Fibroblast of lung (primary cell): ENCODE measurements at regions not wholly inside any gene's neighbourhood (a gene's known extent, or its start where the extent isn't known, plus 50 kb on each side); places are given as distances from the start of the nearest gene placed in this dataset.
A peak's percentile ranks its signal among the peaks of the same experiment; 100 is the strongest.

Experiments
- DNase-seq, 2 donors: peaks; one replicate each; pipeline versions ENCODE4 v3.0.0 to v3.0.0-alpha.2; 2010; ENCODE audit warnings: low read depth in 2 of 2
- H2AFZ ChIP-seq: 2 replicates; pipeline ENCODE4 v1.5.1; 2012; ENCODE audit warnings: low read length, control low read depth, inconsistent platforms
- H3K27ac ChIP-seq: 2 replicates; pipeline ENCODE4 v1.5.1; 2011; ENCODE audit warnings: low read length, control low read depth; ENCODE audit not compliant: insufficient read depth
- H3K27me3 ChIP-seq: 2 replicates; pipeline ENCODE4 v1.5.1; 2011; ENCODE audit warnings: mild to moderate bottlenecking, low read length; ENCODE audit not compliant: control insufficient read depth, insufficient read depth
- H3K36me3 ChIP-seq: 2 replicates; pipeline ENCODE4 v1.5.1; 2011; ENCODE audit warnings: low read length; ENCODE audit not compliant: control insufficient read depth, insufficient read depth
- H3K4me1 ChIP-seq: 2 replicates; pipeline ENCODE4 v1.5.1; 2011; ENCODE audit warnings: low read length; ENCODE audit not compliant: control insufficient read depth, insufficient read depth; ENCODE audit errors: extremely low read depth
- H3K4me2 ChIP-seq: 2 replicates; pipeline ENCODE4 v1.5.1; 2011; ENCODE audit warnings: low read length, control low read depth; ENCODE audit not compliant: insufficient read depth; ENCODE audit errors: extremely low read depth
- H3K4me3 ChIP-seq, 4 experiments: fragments of 200-600 bp in 1 of 4; sonication (generic) in 1 of 4; replicated peaks in 1 of 4; 2 replicates each; pipeline ENCODE4 v1.5.1; 2011 to 2016; ENCODE audit warnings: low read length in 4 of 4, low read depth in 3 of 4, mild to moderate bottlenecking in 3 of 4, control low read depth in 2 of 4, inconsistent platforms in 1 of 4, mixed read lengths in 1 of 4; ENCODE audit not compliant: insufficient read depth in 1 of 4; ENCODE audit errors: control extremely low read depth in 1 of 4
- H3K79me2 ChIP-seq: 2 replicates; pipeline ENCODE4 v1.5.1; 2012; ENCODE audit warnings: mild to moderate bottlenecking, low read length, inconsistent platforms; ENCODE audit not compliant: control insufficient read depth, insufficient read depth
- H3K9ac ChIP-seq: 2 replicates; pipeline ENCODE4 v1.5.1; 2011; ENCODE audit warnings: mild to moderate bottlenecking, low read length, control low read depth; ENCODE audit not compliant: insufficient read depth
- H3K9me3 ChIP-seq: 2 replicates; pipeline ENCODE4 v1.5.1; 2012; ENCODE audit warnings: low read depth, low read length; ENCODE audit not compliant: control insufficient read depth, insufficient read depth
- H4K20me1 ChIP-seq: 2 replicates; pipeline ENCODE4 v1.5.1; 2011; ENCODE audit warnings: low read length; ENCODE audit not compliant: control insufficient read depth, insufficient read depth; ENCODE audit errors: extremely low read depth
- EZH2 ChIP-seq: IDR thresholded peaks from 2 replicates; pipeline ENCODE4 v1.5.1; 2012; ENCODE audit warnings: low read length, control low read depth, mild to moderate bottlenecking; ENCODE audit errors: missing control alignments
- TF ChIP-seq, protein P1 (sequence below), 2 donors: IDR thresholded peaks in 1 of 2; conservative IDR thresholded peaks in 1 of 2; 1 replicate in 1 of 2; 2 replicates in 1 of 2; pipeline ENCODE4 v1.5.1; 2011 to 2012; ENCODE audit warnings: low read length in 2 of 2, control low read depth in 1 of 2, inconsistent platforms in 1 of 2, low read depth in 1 of 2, mild to moderate bottlenecking in 1 of 2

DNA sequence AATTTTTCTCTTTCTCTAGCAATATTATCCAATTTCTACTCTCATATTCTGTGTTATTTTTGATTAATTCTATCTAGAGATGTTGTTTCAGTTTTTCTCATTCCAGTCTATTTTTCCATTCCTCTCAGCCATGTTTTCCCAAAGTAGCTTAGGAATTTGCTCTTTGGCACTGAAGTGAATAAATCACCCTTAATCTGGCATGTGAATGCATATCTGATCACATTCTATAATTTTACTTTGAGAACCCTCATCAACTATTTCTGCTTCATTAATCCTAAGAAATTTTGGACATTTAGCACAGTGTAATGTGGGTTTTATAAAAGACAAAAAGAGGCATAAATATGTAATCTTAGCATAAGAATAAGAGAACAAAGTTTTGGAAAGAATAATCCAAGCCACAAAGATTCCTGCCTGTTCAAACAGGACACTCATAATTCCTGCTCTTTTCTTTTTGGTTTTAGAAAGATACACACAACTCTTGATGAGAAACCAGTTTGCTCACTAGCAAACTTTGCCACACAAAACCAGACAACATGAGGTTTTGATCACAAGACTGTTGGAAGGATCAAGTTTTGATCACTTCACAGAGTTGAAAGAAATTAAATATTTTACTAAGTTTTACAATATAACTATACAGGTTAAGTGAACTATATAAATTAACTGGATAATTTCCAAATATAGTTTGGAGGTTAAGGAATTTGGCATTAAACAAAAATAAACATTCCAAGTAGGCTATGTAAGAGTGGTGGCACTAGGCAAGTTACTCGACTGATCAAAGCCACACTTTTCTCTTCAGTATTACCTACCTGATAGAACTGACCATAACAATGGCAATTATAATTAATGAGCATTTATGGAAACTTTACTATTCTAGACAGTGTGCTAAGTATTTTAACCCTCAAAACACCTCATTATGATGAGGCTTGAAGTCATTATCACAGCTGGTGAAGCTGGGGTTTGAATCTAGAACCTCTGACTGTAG is 226.6 kb upstream of the TMTC1 start:
- H3K9ac ChIP-seq, result no peak overlapping the region
- peak in 1 of 2 donors; percentile 88 for DNase-seq
- no peaks in the 10 kb centered on the region for H3K79me2 ChIP-seq
- H3K4me2 ChIP-seq, result no peak overlapping the region
- no peak overlapping the region for H2AFZ ChIP-seq
- H3K27me3 ChIP-seq, result peaks cover 3% of the 10 kb centered on the region
- no peak overlapping the region for H3K27ac ChIP-seq
- TF ChIP-seq EZH2, result no peak
- TF ChIP-seq, protein P1, sequence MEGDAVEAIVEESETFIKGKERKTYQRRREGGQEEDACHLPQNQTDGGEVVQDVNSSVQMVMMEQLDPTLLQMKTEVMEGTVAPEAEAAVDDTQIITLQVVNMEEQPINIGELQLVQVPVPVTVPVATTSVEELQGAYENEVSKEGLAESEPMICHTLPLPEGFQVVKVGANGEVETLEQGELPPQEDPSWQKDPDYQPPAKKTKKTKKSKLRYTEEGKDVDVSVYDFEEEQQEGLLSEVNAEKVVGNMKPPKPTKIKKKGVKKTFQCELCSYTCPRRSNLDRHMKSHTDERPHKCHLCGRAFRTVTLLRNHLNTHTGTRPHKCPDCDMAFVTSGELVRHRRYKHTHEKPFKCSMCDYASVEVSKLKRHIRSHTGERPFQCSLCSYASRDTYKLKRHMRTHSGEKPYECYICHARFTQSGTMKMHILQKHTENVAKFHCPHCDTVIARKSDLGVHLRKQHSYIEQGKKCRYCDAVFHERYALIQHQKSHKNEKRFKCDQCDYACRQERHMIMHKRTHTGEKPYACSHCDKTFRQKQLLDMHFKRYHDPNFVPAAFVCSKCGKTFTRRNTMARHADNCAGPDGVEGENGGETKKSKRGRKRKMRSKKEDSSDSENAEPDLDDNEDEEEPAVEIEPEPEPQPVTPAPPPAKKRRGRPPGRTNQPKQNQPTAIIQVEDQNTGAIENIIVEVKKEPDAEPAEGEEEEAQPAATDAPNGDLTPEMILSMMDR (conservative IDR thresholded peaks at IDR 0.05 in 1 of 2, IDR thresholded peaks at IDR 0.05 in 1 of 2; ENCODE audit: low read depth in 1 of 2, low read length in 2 of 2), result no peak
- H4K20me1 ChIP-seq, result no peaks in the 10 kb centered on the region
- H3K36me3 ChIP-seq, result no peaks in the 10 kb centered on the region
- H3K9me3 ChIP-seq, result no peaks in the 10 kb centered on the region
- H3K4me3 ChIP-seq, result no peak overlapping the region
- H3K4me1 ChIP-seq, result no peaks in the 10 kb centered on the region

DNA sequence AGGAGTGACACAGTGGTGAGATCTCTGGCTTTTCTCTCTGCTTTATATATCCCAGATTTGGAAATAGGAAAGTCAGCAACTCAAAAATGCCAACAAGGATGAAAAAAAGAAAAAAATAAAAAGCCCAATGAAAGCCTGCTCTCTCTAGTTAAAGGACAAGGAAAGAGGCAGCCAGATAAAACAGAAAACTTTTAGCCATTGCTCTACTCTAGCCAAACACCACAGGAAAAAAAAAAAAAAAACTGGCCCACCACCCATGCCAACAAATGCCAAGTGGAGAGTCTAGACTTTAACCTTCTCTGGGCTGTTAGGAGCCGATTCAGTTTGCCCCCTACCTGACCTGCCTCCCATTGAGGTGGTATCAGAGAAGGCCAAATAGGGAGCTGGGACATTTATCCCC is 222.3 kb upstream of the TMTC1 start:
- Histone ChIP-seq H3K36me3 (no peaks in the 10 kb centered on the region), H3K27me3 (peaks cover 3% of the 10 kb centered on the region), H3K4me3 (no peak overlapping the region), H3K4me1 (no peaks in the 10 kb centered on the region), H3K27ac (no peak overlapping the region), H4K20me1 (no peaks in the 10 kb centered on the region), H3K79me2 (no peaks in the 10 kb centered on the region), H3K9me3 (no peaks in the 10 kb centered on the region), H3K9ac (no peak overlapping the region), H3K4me2 (no peak overlapping the region), H2AFZ (no peak overlapping the region)
- no peak for TF ChIP-seq EZH2
- TF ChIP-seq, protein P1 (conservative IDR thresholded peaks at IDR 0.05 in 1 of 2, IDR thresholded peaks at IDR 0.05 in 1 of 2; ENCODE audit: low read depth in 1 of 2, low read length in 2 of 2), result no peak
- no peak for DNase-seq

DNA sequence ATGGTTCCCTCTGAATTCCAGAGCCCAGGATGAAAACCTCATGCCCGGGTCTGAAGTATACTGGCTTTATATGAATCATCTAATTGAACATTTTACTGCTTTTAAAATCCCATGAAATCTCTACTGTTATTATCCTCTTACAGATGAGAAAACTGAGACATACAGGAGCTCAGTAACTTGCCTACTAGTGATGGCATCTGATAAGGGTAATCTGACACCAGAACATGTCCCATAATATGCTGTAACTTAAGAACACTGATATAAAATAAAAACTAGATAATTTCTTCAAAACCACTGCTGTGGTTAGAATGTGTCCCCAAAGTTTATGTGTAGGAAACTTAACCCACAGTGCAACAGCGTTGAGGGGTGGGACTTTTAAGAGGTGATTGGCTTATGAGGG is 219.6 kb upstream of the TMTC1 start:
- H3K79me2 ChIP-seq, result no peaks in the 10 kb centered on the region

More for the DNA sequence above, 219.6 kb upstream of the TMTC1 start:
- Histone ChIP-seq H4K20me1 (no peaks in the 10 kb centered on the region), H3K27ac (no peak overlapping the region), H3K4me2 (no peak overlapping the region), H3K36me3 (no peaks in the 10 kb centered on the region), H3K9ac (no peak overlapping the region), H3K4me3 (no peak overlapping the region), H3K4me1 (no peaks in the 10 kb centered on the region), H3K9me3 (no peaks in the 10 kb centered on the region), H2AFZ (no peak overlapping the region), H3K27me3 (peaks cover 3% of the 10 kb centered on the region)
- TF ChIP-seq EZH2, result no peak
- peak in 1 of 2 donors; percentile 3 for DNase-seq
